ENCODE measurements at regions not wholly inside any gene's neighbourhood (a gene's known extent, or its start where the extent isn't known, plus 50 kb on each side); places are given as distances from the start of the nearest gene placed in this dataset.

DNA sequence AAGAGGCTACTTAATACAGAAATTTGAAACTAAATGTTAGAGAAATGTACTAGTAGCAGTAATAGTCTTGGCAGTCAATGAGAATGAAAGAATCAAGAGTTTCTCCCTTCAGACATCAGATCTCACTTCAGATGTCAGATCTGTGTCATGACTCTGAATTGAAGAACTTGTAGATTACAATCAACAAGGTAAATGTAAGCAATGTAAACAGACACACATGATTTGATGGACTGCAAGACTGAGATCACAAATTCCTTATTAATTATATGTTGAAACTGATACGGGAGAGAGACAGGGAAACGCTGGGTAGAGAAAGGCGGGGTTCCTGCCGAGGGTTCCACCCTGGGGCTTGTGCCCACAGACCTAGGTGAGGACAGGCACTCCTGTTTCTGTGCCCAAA, 65.5 kb upstream of the HHIP start:
- Histone ChIP-seq H3K79me2 (replicated peaks; ENCODE audit: insufficient read depth) (no peaks in the 10 kb centered on the region), H3K4me1 (ENCODE audit: insufficient read depth) (peaks cover 3% of the 10 kb centered on the region; the same call in 1 of the 2 replicates), H3K27ac (ENCODE audit: low read depth) (no peak overlapping the region), H3K4me3 (no peak overlapping the region), H3K36me3 (ENCODE audit: insufficient read depth) (no peaks in the 10 kb centered on the region), H3K4me2 (no peak overlapping the region), H3F3A (replicated peaks; ENCODE audit: low read depth) (no peaks in the 10 kb centered on the region), H3K27me3 (ENCODE audit: insufficient read depth) (no peaks in the 10 kb centered on the region), H3K9me2 (ENCODE audit: insufficient read depth) (peaks cover 11% of the 10 kb centered on the region; the same call in 1 of the 2 replicates), H2AFZ (no peak overlapping the region), H4K20me1 (replicated peaks; ENCODE audit: insufficient read depth) (no peaks in the 10 kb centered on the region)
- H3K27ac Mint-ChIP-seq, result no peak overlapping the region
- no peak for DNase-seq (ENCODE audit: low spot score)
- no peaks in the 10 kb centered on the region for H3K36me3 Mint-ChIP-seq (ENCODE audit: low read depth)
- no peak for ATAC-seq
- H3K27me3 Mint-ChIP-seq (ENCODE audit: insufficient read depth, low read depth, poor library complexity), result no peaks in the 10 kb centered on the region
- no peaks in the 10 kb centered on the region for H3K9me3 Mint-ChIP-seq
- no peak overlapping the region for H3K4me3 Mint-ChIP-seq
- no peaks in the 10 kb centered on the region; the same call in 2 of the 3 replicates for H3K4me1 Mint-ChIP-seq
- TF ChIP-seq ZNF331 (CRISPR knock-in tag; IDR thresholded peaks at IDR 0.05; ENCODE audit: low read depth) (no peak), ZNF114 (CRISPR knock-in tag; IDR thresholded peaks at IDR 0.05) (no peak), EZH2phosphoT487 (IDR thresholded peaks at IDR 0.05; ENCODE audit: unreplicated experiment) (no peak), NANOG (IDR thresholded peaks at IDR 0.05; ENCODE audit: borderline replicate concordance) (no peak), EZH2 (IDR thresholded peaks at IDR 0.05; ENCODE audit: low read depth, unreplicated experiment) (no peak), STAT1 (IDR thresholded peaks at IDR 0.05; ENCODE audit: unreplicated experiment) (no peak), CREB1 (CRISPR knock-in tag; IDR thresholded peaks at IDR 0.05; ENCODE audit: low read depth) (no peak), POLR2AphosphoS5 (IDR thresholded peaks at IDR 0.05; ENCODE audit: low read depth) (no peak), JUNB (IDR thresholded peaks at IDR 0.05; ENCODE audit: unreplicated experiment) (no peak)
- TF ChIP-seq, protein P1, sequence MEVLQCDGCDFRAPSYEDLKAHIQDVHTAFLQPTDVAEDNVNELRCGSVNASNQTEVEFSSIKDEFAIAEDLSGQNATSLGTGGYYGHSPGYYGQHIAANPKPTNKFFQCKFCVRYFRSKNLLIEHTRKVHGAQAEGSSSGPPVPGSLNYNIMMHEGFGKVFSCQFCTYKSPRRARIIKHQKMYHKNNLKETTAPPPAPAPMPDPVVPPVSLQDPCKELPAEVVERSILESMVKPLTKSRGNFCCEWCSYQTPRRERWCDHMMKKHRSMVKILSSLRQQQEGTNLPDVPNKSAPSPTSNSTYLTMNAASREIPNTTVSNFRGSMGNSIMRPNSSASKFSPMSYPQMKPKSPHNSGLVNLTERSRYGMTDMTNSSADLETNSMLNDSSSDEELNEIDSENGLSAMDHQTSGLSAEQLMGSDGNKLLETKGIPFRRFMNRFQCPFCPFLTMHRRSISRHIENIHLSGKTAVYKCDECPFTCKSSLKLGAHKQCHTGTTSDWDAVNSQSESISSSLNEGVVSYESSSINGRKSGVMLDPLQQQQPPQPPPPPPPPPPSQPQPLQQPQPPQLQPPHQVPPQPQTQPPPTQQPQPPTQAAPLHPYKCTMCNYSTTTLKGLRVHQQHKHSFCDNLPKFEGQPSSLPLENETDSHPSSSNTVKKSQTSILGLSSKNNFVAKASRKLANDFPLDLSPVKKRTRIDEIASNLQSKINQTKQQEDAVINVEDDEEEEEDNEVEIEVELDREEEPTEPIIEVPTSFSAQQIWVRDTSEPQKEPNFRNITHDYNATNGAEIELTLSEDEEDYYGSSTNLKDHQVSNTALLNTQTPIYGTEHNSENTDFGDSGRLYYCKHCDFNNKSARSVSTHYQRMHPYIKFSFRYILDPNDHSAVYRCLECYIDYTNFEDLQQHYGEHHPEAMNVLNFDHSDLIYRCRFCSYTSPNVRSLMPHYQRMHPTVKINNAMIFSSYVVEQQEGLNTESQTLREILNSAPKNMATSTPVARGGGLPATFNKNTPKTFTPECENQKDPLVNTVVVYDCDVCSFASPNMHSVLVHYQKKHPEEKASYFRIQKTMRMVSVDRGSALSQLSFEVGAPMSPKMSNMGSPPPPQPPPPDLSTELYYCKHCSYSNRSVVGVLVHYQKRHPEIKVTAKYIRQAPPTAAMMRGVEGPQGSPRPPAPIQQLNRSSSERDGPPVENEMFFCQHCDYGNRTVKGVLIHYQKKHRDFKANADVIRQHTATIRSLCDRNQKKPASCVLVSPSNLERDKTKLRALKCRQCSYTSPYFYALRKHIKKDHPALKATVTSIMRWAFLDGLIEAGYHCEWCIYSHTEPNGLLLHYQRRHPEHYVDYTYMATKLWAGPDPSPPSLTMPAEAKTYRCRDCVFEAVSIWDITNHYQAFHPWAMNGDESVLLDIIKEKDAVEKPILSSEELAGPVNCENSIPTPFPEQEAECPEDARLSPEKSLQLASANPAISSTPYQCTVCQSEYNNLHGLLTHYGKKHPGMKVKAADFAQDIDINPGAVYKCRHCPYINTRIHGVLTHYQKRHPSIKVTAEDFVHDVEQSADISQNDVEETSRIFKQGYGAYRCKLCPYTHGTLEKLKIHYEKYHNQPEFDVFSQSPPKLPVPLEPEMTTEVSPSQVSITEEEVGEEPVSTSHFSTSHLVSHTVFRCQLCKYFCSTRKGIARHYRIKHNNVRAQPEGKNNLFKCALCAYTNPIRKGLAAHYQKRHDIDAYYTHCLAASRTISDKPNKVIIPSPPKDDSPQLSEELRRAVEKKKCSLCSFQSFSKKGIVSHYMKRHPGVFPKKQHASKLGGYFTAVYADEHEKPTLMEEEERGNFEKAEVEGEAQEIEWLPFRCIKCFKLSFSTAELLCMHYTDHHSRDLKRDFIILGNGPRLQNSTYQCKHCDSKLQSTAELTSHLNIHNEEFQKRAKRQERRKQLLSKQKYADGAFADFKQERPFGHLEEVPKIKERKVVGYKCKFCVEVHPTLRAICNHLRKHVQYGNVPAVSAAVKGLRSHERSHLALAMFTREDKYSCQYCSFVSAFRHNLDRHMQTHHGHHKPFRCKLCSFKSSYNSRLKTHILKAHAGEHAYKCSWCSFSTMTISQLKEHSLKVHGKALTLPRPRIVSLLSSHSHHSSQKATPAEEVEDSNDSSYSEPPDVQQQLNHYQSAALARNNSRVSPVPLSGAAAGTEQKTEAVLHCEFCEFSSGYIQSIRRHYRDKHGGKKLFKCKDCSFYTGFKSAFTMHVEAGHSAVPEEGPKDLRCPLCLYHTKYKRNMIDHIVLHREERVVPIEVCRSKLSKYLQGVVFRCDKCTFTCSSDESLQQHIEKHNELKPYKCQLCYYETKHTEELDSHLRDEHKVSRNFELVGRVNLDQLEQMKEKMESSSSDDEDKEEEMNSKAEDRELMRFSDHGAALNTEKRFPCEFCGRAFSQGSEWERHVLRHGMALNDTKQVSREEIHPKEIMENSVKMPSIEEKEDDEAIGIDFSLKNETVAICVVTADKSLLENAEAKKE (CRISPR knock-in tag; IDR thresholded peaks at IDR 0.05), result no peak
- TF ChIP-seq, protein P2, sequence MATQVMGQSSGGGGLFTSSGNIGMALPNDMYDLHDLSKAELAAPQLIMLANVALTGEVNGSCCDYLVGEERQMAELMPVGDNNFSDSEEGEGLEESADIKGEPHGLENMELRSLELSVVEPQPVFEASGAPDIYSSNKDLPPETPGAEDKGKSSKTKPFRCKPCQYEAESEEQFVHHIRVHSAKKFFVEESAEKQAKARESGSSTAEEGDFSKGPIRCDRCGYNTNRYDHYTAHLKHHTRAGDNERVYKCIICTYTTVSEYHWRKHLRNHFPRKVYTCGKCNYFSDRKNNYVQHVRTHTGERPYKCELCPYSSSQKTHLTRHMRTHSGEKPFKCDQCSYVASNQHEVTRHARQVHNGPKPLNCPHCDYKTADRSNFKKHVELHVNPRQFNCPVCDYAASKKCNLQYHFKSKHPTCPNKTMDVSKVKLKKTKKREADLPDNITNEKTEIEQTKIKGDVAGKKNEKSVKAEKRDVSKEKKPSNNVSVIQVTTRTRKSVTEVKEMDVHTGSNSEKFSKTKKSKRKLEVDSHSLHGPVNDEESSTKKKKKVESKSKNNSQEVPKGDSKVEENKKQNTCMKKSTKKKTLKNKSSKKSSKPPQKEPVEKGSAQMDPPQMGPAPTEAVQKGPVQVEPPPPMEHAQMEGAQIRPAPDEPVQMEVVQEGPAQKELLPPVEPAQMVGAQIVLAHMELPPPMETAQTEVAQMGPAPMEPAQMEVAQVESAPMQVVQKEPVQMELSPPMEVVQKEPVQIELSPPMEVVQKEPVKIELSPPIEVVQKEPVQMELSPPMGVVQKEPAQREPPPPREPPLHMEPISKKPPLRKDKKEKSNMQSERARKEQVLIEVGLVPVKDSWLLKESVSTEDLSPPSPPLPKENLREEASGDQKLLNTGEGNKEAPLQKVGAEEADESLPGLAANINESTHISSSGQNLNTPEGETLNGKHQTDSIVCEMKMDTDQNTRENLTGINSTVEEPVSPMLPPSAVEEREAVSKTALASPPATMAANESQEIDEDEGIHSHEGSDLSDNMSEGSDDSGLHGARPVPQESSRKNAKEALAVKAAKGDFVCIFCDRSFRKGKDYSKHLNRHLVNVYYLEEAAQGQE (IDR thresholded peaks at IDR 0.05; ENCODE audit: unreplicated experiment), result no peak
- TF ChIP-seq, protein P3, sequence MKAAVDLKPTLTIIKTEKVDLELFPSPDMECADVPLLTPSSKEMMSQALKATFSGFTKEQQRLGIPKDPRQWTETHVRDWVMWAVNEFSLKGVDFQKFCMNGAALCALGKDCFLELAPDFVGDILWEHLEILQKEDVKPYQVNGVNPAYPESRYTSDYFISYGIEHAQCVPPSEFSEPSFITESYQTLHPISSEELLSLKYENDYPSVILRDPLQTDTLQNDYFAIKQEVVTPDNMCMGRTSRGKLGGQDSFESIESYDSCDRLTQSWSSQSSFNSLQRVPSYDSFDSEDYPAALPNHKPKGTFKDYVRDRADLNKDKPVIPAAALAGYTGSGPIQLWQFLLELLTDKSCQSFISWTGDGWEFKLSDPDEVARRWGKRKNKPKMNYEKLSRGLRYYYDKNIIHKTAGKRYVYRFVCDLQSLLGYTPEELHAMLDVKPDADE (IDR thresholded peaks at IDR 0.05), result no peak
- TF ChIP-seq, protein P4, sequence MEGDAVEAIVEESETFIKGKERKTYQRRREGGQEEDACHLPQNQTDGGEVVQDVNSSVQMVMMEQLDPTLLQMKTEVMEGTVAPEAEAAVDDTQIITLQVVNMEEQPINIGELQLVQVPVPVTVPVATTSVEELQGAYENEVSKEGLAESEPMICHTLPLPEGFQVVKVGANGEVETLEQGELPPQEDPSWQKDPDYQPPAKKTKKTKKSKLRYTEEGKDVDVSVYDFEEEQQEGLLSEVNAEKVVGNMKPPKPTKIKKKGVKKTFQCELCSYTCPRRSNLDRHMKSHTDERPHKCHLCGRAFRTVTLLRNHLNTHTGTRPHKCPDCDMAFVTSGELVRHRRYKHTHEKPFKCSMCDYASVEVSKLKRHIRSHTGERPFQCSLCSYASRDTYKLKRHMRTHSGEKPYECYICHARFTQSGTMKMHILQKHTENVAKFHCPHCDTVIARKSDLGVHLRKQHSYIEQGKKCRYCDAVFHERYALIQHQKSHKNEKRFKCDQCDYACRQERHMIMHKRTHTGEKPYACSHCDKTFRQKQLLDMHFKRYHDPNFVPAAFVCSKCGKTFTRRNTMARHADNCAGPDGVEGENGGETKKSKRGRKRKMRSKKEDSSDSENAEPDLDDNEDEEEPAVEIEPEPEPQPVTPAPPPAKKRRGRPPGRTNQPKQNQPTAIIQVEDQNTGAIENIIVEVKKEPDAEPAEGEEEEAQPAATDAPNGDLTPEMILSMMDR (conservative IDR thresholded peaks at IDR 0.05; ENCODE audit: low read depth in 2 of 2), result no peak
